Activated CD8-positive, alpha-beta memory T cell treated with anti-CD3 and anti-CD28 coated beads, Interleukin-2, amount 50 U/mL, for 1 hour (primary cell): ENCODE measurements at regions not wholly inside any gene's neighbourhood (a gene's known extent, or its start where the extent isn't known, plus 50 kb on each side); places are given as distances from the start of the nearest gene placed in this dataset.

Experiments
- DNase-seq: peaks from one replicate; pipeline ENCODE4 v3.0.0-alpha.2; 2020; ENCODE audit errors: extremely low read depth

GRCh38 chr3:43866529-43867353 is 176.0 kb downstream of the ABHD5 start:
- DNase-seq = no peak

DNA sequence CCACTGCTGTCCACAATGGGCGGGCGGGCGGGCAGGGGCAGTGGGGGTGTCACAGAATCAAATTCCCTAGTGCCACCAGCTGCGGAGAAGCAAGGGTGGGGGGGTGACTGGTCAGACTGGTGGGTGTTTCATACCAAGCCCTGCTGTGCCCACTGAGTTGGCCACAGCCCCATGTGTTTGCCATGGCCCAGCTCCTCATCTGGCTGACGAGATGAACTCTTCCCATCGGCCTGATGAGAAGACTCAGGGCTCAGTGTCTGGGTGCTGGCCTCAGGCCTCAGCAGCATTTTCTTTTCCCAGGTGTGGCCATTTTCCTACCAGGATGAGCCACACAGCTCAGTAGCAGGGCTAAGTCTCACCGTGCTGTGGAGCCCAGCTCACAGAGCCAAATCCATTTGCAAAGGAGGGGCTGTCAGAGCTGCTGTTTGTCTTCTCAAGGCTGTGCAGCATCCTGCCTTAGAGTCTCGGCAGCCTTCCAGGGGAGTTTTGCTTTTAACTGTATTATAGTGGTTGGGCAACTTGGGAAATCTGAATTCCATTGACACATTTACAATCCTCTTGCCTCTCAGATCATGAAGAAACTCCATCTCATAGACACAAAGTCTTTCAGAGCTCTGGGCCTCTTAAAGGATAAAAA is 176.8 kb downstream of the ABHD5 start:
- DNase-seq = no peak

DNA sequence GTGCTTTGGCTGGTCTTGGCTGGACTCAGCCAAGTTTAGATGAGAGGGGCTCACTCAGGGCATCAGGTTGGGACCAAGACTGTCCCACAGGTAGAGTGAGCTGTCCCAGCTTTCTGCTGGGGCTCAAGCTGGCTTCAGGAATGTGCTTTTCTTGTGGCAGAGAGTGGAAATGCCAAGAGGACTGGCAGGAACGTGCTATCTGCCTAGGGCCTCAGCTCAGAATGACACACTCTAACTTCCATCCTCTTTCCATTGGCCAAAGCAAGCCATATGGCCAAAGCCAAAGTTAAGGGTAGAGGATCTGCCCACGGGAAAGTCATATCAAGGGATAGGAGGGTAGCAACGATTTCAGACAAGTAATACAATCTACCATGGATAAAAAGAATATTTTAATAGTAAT is 178.8 kb downstream of the ABHD5 start:
- DNase-seq = no peak

DNA sequence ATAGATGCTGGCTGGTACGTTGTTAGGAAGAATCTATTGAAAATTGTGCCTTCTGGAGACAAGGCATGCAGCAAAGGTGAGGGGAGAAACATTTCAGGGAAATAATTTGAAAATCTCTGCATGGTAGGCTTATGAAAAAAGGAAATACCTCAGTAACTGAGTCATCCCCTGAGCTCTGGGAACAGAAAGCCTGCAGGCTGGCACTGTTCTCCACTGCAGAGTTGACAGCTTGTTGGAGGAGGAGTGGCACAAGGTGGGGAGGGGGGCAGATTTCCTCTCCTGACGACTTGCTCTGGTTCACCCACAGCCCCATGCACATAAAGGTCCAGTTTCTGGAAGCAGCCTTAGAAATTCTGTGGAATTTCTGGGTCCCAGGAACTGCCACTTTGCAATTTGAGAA is 179.4 kb downstream of the ABHD5 start:
- DNase-seq = no peak

DNA sequence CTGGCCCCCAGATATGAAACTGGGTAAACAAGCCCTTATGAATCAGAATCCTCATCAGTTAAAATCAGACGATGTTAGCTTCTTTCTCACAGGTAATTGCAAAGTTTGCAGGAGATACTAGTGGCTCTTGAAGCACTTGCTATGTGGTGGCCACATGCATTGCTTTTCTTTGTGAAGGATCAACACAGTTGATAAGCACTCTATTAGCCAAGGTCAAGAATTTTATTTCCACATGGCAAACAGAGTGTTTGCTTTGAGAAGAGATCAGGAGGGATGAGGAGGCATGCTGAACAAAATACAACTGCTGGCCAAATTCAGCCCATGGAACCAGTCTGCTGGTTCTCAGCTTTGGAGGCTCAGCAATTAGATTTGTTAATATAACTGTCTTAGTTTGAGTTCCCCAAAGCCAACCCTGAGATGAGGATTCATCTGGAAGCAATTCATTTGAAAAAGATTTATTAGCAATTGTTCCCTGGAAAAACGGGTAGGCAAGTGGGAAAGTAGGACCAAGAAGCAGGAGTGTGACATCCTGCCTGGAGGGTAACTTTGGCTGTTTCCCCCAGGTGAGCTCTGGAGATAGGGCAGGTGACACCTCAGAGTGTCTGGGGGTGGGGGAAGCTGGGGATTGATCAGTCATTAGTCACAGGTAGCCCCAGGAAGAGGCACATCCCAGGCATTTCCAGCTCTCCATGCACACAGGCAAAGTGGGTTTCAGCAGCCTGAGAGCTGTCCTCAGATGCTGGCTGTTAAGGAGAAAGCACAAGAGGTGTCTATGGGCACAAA is 180.3 kb downstream of the ABHD5 start:
- DNase-seq = no peak

GRCh38 chr3:43871627-43872245 is 181.0 kb downstream of the ABHD5 start:
- no peak for DNase-seq

DNA sequence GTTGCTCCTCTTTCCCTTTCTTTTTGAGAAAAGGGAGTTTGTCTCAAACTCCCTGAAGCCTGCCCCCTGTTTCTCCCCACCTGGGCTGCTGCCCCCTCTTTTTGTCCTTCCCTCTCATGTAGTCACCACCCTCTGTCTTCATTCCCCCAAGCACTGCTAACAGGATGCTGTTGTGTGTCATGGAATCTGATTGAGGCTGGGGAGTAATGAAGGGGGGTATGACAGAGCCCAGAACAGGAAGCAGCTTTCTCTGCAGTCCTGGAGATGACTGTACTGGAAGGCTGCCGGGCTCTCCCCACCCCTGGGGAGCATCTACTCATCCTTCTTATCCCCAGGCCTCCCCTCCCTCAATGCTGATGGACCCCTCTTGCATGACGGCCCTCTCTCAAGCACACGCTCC is 181.6 kb downstream of the ABHD5 start:
- no peak for DNase-seq

- no peak for DNase-seq
These were observed 182.2 kb downstream of the ABHD5 start for GRCh38 chr3:43872901-43873300.

DNA sequence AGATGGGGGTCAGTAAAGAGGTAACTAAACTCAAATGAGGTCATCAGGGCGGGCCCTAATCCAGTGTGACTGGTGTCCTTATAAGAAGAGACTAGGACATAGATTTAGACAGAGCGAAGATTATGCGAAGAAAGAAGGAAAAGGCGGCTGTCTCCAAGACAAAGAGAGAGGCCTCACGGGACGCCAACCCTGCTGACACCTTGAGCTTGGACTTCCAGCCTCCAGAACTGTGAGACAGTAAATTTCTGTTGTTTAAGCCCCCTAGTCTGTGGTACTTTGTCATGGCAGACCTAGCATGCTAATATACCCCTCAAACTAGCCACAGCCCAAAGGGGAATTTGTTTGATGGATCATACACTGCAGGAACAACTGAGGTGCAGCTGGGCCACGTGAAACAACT is 183.0 kb downstream of the ABHD5 start:
- no peak for DNase-seq

- no peak for DNase-seq
These were observed 183.6 kb downstream of the ABHD5 start for GRCh38 chr3:43874290-43874689.

DNA sequence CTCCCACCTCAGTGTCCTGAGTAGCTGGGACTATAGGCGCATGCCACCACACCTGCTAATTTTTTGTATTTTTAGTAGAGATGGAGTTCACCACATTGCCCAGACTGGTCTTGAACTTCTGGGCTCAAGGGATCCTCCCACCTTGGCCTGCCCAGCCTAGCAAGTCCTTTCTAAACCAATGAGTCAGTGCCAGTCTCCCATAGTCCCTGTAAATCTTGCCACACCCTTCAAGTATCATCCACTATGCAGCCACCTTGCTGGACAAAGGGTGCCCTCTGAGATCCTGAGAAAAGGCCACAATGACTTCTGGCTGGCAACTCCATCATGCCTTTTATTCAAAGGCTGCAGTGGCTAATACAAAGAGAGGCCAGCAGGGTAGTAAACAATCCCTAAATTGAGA is 184.0 kb downstream of the ABHD5 start:
- DNase-seq = no peak

- DNase-seq = no peak
These were observed 185.9 kb downstream of the ABHD5 start for GRCh38 chr3:43876648-43877047.

GRCh38 chr3:43879166-43879565 is 188.4 kb downstream of the ABHD5 start:
- DNase-seq = no peak

DNA sequence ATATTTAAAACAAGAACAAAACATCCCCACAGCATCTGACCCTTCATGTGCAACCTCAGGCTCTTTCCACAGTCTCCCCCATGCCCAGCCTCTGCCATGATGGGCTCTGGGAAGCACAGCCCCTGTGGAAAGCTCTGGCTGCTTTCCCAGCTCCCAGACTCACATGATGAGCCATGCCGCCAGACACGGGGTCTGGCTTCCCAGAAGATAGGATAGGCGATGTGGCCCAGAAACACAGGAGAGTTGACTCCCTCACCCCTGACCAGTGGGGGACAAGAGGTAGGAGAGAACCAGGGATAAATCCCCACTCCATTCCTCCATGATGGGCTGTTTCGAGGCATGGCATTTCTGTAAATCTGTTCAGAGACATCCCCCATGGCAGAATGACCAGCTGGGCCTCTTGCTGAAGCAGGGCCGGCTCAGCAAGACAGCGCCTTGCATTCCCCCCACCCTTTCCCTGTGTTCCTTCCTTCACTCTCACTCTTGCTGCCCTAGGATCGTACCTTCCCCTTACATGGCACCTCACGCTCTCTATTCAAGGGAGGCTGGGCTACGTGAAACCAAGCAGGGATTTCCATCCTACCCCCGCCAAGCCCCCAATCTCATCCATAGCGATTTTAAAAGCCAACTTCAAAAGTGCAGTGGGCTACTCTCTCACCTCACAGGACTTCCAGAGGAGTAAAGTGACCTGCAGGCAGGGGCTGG is 192.4 kb downstream of the ABHD5 start:
- no peak for DNase-seq

GRCh38 chr3:43883729-43884396 is 193.1 kb downstream of the ABHD5 start:
- DNase-seq = no peak

- DNase-seq = no peak
These were observed 193.8 kb downstream of the ABHD5 start for GRCh38 chr3:43884581-43884980.

- DNase-seq = no peak
These were observed 195.3 kb downstream of the ABHD5 start for GRCh38 chr3:43885908-43886618.

DNA sequence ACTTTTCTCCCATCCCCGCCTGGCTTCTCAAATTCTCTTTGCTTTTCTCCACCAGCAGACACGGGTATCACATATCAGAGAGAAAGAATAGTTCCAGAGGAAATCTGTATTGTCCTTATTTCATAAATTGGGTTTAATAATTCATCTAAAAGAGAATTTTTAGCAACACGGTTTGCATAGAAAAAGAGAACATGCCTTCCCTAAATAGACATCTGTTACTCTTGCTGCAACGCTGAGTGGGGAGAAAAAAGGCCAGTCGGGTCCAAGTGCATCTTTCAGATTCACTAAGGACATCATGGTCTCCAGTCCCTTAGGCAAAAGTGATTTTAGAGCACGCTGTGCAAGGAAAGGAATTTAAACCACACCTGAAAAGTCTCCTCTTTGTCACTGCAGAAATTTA is 201.3 kb downstream of the ABHD5 start:
- no peak for DNase-seq

- no peak for DNase-seq
These were observed 201.8 kb downstream of the ABHD5 start for GRCh38 chr3:43892526-43892925.

- no peak for DNase-seq
These were observed 203.0 kb downstream of the ABHD5 start for GRCh38 chr3:43893727-43894126.
